ENCODE measurements at regions not wholly inside any gene's neighbourhood (a gene's known extent, or its start where the extent isn't known, plus 50 kb on each side); places are given as distances from the start of the nearest gene placed in this dataset.

- POLR2A ChIA-PET: interaction anchor here (0.6 to 3.8 kb wide), 26 partner anchors 44 to 1131 kb away, joined by 3 to 54 read pairs (median 8); partner anchors contain the start of genes RPL27 and TMEM106A
- no peak for DNase-seq (ENCODE audit: extremely low spot score)
- no peak for TF ChIP-seq CTCF (IDR thresholded peaks at IDR 0.05; ENCODE audit: control extremely low read depth, extremely low read depth, low read depth, missing control alignments)
- CTCF ChIA-PET: interaction anchor here (1.7 kb wide), 1 partner anchor 104 kb away, joined by 4 read pairs; no protein-coding TSS in a partner anchor
Observed at GRCh38 chr17:43316522-43317142, 82.2 kb upstream of the ARL4D start.

GRCh38 chr17:43315858-43316521 lies 82.2 kb upstream of the RNU2-1 start:
- no peak for DNase-seq (ENCODE audit: extremely low spot score)
- CTCF ChIA-PET: interaction anchor here (1.3 to 1.9 kb wide), 4 partner anchors 18 to 168 kb away, joined by 3 to 7 read pairs (median 4); partner anchors contain the start of gene DHX8
- POLR2A ChIA-PET: interaction anchor here (0.6 to 3.8 kb wide), 36 partner anchors 10 to 1136 kb away, joined by 3 to 54 read pairs (median 6); partner anchors contain the start of genes DHX8, NBR1, RPL27 and TMEM106A
- TF ChIP-seq CTCF (IDR thresholded peaks at IDR 0.05; ENCODE audit: control extremely low read depth, extremely low read depth, low read depth, missing control alignments): no peak

- DNase-seq (ENCODE audit: extremely low spot score): no peak
- CTCF ChIA-PET: interaction anchor here (1.3 to 1.9 kb wide), 4 partner anchors 19 to 169 kb away, joined by 3 to 7 read pairs (median 4); partner anchors contain the start of gene DHX8
- POLR2A ChIA-PET: interaction anchor here (0.6 to 3.8 kb wide), 18 partner anchors 46 to 1136 kb away, joined by 3 to 54 read pairs (median 4); partner anchors contain the start of genes DHX8, NBR1, RPL27 and TMEM106A
- no peak for TF ChIP-seq CTCF (IDR thresholded peaks at IDR 0.05; ENCODE audit: control extremely low read depth, extremely low read depth, low read depth, missing control alignments)
Observed at GRCh38 chr17:43315369-43315768, 81.6 kb upstream of the RNU2-1 start.

- no peak for DNase-seq (ENCODE audit: extremely low spot score)
- TF ChIP-seq CTCF (IDR thresholded peaks at IDR 0.05; ENCODE audit: control extremely low read depth, extremely low read depth, low read depth, missing control alignments): no peak
- CTCF ChIA-PET: interaction anchor here (0.9 to 1.9 kb wide), 4 partner anchors 8 to 169 kb away, joined by 3 to 7 read pairs (median 3); partner anchors contain the start of gene DHX8
- POLR2A ChIA-PET: interaction anchor here (1.4 to 3.8 kb wide), 3 partner anchors 46 to 143 kb away, joined by 5 to 54 read pairs (median 50); partner anchors contain the start of genes NBR1 and TMEM106A
Observed at GRCh38 chr17:43314611-43315011, 80.8 kb upstream of the RNU2-1 start.

- DNase-seq (ENCODE audit: extremely low spot score): no peak
- POLR2A ChIA-PET: no interaction called here
- CTCF ChIA-PET: interaction anchor here (1.6 kb wide), 1 partner anchor 23 kb away, joined by 4 read pairs; no protein-coding TSS in a partner anchor
- no peak for TF ChIP-seq CTCF (IDR thresholded peaks at IDR 0.05; ENCODE audit: control extremely low read depth, extremely low read depth, low read depth, missing control alignments)
Observed at GRCh38 chr17:43312011-43312410, 78.2 kb upstream of the RNU2-1 start.
